ENCODE measurements at regions not wholly inside any gene's neighbourhood (a gene's known extent, or its start where the extent isn't known, plus 50 kb on each side); places are given as distances from the start of the nearest gene placed in this dataset.

GRCh38 chr2:174688079-174688478 is 76.2 kb downstream of the CHRNA1 start:
- FAIRE-seq, result no peak
- in situ Hi-C loops (cut with MboI) (no loop called here), intact Hi-C loops (cut with micrococcal nuclease) (loop anchor here (1.0 kb wide), 3 partner anchors 83 to 226 kb away; no protein-coding TSS in a partner anchor)
- BruUV-seq (replicated peaks), result no TSS peak
- Histone ChIP-seq H3K79me2 (ENCODE audit: control insufficient read depth, insufficient read depth, low read length) (no peaks in the 10 kb centered on the region), H3K27ac (ENCODE audit: extremely low read depth, low read depth, low read length) (no peak overlapping the region), H3K9me1 (ENCODE audit: control insufficient read depth, insufficient read depth, low read length) (no peaks in the 10 kb centered on the region), H2AFZ (ENCODE audit: low read depth, low read length) (no peak overlapping the region), H3K36me3 (ENCODE audit: control insufficient read depth, insufficient read depth, low read length) (no peaks in the 10 kb centered on the region), H4K20me1 (replicated peaks; ENCODE audit: control insufficient read depth, insufficient read depth, low read length) (no peaks in the 10 kb centered on the region), H3K9me3 (replicated peaks; ENCODE audit: control insufficient read depth, insufficient read depth, low read depth, low read length) (no peaks in the 10 kb centered on the region), H3K4me2 (ENCODE audit: insufficient read depth, low read length) (no peak overlapping the region), H3K27me3 (ENCODE audit: control insufficient read depth in 2 of 2, insufficient read depth in 2 of 2, low read length in 2 of 2) (peaks cover 11 to 19% of the 10 kb centered on the region in 2 experiments; a peak in 3 of 5 replicates), H3K9ac (ENCODE audit: insufficient read depth in 1 of 2, low read depth in 2 of 2, low read length in 2 of 2) (no peak overlapping the region), H3K4me1 (replicated peaks in 1 of 2; ENCODE audit: control insufficient read depth in 2 of 2, insufficient read depth in 2 of 2, low read length in 2 of 2) (no peaks in the 10 kb centered on the region), H3K4me3 (no peak overlapping the region)
- CTCF ChIA-PET (ENCODE audit: low intra/inter-chr PET ratio), result interaction anchor here (1.0 to 2.1 kb wide), 2 partner anchors 111 to 225 kb away, joined by 4 to 10 read pairs; no protein-coding TSS in a partner anchor
- WGBS (ENCODE audit: insufficient coverage, low coverage, missing lambda C conversion rate), result 0% methylated on average over 2 of the region's 2 CpGs
- POLR2A ChIA-PET, result interaction anchor here (1.5 kb wide), 1 partner anchor 30 kb away, joined by 3 read pairs; no protein-coding TSS in a partner anchor
- DNase-seq (ENCODE audit: extremely low read depth in 1 of 4, low spot score in 3 of 4), result peak in 1 of 4 experiments; percentile 37
- peak; percentile 70; the same call in 2 of the 3 replicates for ATAC-seq
- TF ChIP-seq CTCF (IDR thresholded peaks at IDR 0.05 in 2 of 3, conservative IDR thresholded peaks at IDR 0.05 in 1 of 3; ENCODE audit: insufficient read depth in 2 of 3, low read depth in 1 of 3, low read length in 3 of 3) (peak; percentile 24 to 67 (median 44); a peak in 4 of 6 replicates), ZNF217 (CRISPR knock-in tag; IDR thresholded peaks at IDR 0.05) (no peak), ZNF518B (CRISPR knock-in tag; IDR thresholded peaks at IDR 0.05) (no peak), ZNF212 (CRISPR knock-in tag; IDR thresholded peaks at IDR 0.05) (no peak), TEAD4 (IDR thresholded peaks at IDR 0.05; ENCODE audit: low read length) (no peak), TEAD4 (CRISPR knock-in tag; IDR thresholded peaks at IDR 0.05; ENCODE audit: borderline replicate concordance) (no peak), PHB (CRISPR knock-in tag; IDR thresholded peaks at IDR 0.05) (no peak), TBP (optimal IDR thresholded peaks at IDR 0.05; ENCODE audit: low read depth, low read length) (no peak), OTX1 (CRISPR knock-in tag; IDR thresholded peaks at IDR 0.05) (no peak), TCF3 (CRISPR knock-in tag; IDR thresholded peaks at IDR 0.05) (no peak)
